CD14-positive monocyte (primary cell): ENCODE measurements at regions not wholly inside any gene's neighbourhood (a gene's known extent, or its start where the extent isn't known, plus 50 kb on each side); places are given as distances from the start of the nearest gene placed in this dataset.

Experiments
- DNase-seq, 3 donors: peaks; one replicate each; pipeline ENCODE4 v3.0.0-alpha.2; 2011 to 2022
- H2AFZ ChIP-seq: 2 replicates; pipeline ENCODE4 v1.6.0; 2012; ENCODE audit warnings: mild to moderate bottlenecking, low read depth, low read length, inconsistent platforms; ENCODE audit not compliant: insufficient read depth, poor library complexity, severe bottlenecking
- H3K27ac ChIP-seq, 2 donors: 1 replicate in 1 of 2; 2 replicates in 1 of 2; pipeline ENCODE4 v1.5.1; 2012 to 2013; ENCODE audit warnings: low read length in 2 of 2, control low read depth in 1 of 2, inconsistent platforms in 1 of 2, low read depth in 1 of 2, mild to moderate bottlenecking in 1 of 2
- H3K27me3 ChIP-seq, 2 donors: one replicate each; pipeline versions ENCODE4 v1.6.0 to v1.6.1; 2011 to 2013; ENCODE audit warnings: low read length in 2 of 2; ENCODE audit not compliant: control insufficient read depth in 2 of 2, insufficient read depth in 2 of 2
- H3K36me3 ChIP-seq, 2 donors: replicated peaks in 1 of 2; 1 replicate in 1 of 2; 2 replicates in 1 of 2; pipeline versions ENCODE4 v1.5.1 to v1.6.1; 2012 to 2013; ENCODE audit warnings: low read length in 2 of 2, control low read depth in 1 of 2, inconsistent platforms in 1 of 2, mild to moderate bottlenecking in 1 of 2; ENCODE audit not compliant: insufficient read depth in 2 of 2, control insufficient read depth in 1 of 2
- H3K4me1 ChIP-seq, 2 donors: 1 replicate in 1 of 2; 2 replicates in 1 of 2; pipeline versions ENCODE4 v1.5.1 to v1.6.1; 2012 to 2013; ENCODE audit warnings: low read length in 2 of 2, control low read depth in 1 of 2, inconsistent platforms in 1 of 2, mild to moderate bottlenecking in 1 of 2, moderate library complexity in 1 of 2; ENCODE audit not compliant: insufficient read depth in 2 of 2, control insufficient read depth in 1 of 2
- H3K4me2 ChIP-seq: replicated peaks from 2 replicates; pipeline ENCODE3; 2012; ENCODE audit warnings: low read length, moderate library complexity, mild to moderate bottlenecking; ENCODE audit not compliant: poor library complexity, severe bottlenecking; ENCODE audit errors: extremely low read depth
- H3K4me3 ChIP-seq, 3 experiments: fragments of 200-600 bp in 1 of 3; sonication (generic) in 1 of 3; replicated peaks in 1 of 3; 1 replicate in 2 of 3; 2 replicates in 1 of 3; pipeline ENCODE4 v1.5.1; 2011 to 2013; ENCODE audit warnings: low read length in 3 of 3, mild to moderate bottlenecking in 3 of 3, control low read depth in 2 of 3, low read depth in 2 of 3, inconsistent platforms in 1 of 3, moderate library complexity in 1 of 3
- H3K79me2 ChIP-seq: 2 replicates; pipeline ENCODE4 v1.6.0; 2012; ENCODE audit warnings: mild to moderate bottlenecking, control low read depth, inconsistent platforms, low read length, moderate library complexity; ENCODE audit not compliant: insufficient read depth
- H3K9ac ChIP-seq: 2 replicates; pipeline ENCODE4 v1.6.0; 2017; ENCODE audit warnings: low read length, mild to moderate bottlenecking; ENCODE audit not compliant: insufficient read depth, poor library complexity, severe bottlenecking
- H3K9me3 ChIP-seq, 2 donors: replicated peaks in 1 of 2; 1 replicate in 1 of 2; 2 replicates in 1 of 2; pipeline versions ENCODE4 v1.5.1 to v1.6.1; 2012 to 2013; ENCODE audit warnings: low read length in 2 of 2, control low read depth in 1 of 2; ENCODE audit not compliant: control insufficient read depth in 1 of 2, insufficient read depth in 1 of 2
- H4K20me1 ChIP-seq: 2 replicates; pipeline ENCODE4 v1.6.0; 2012; ENCODE audit warnings: mild to moderate bottlenecking, low read length, control low read depth, moderate library complexity; ENCODE audit not compliant: insufficient read depth
- H3K27ac Mint-ChIP-seq, 7 donors: one replicate each; pipeline ENCODE4 v1.8.0; 2020; ENCODE audit warnings: mild to moderate bottlenecking in 7 of 7, mixed read lengths in 7 of 7, moderate library complexity in 6 of 7, inconsistent platforms in 2 of 7
- H3K27me3 Mint-ChIP-seq, 3 donors: one replicate each; pipeline ENCODE4 v1.8.0; 2021 to 2022; ENCODE audit warnings: low read depth in 3 of 3, mild to moderate bottlenecking in 3 of 3, mixed read lengths in 3 of 3, moderate library complexity in 3 of 3, inconsistent platforms in 1 of 3
- H3K36me3 Mint-ChIP-seq, 2 donors: one replicate each; pipeline ENCODE4 v1.8.0; 2020; ENCODE audit warnings: mixed read lengths in 2 of 2, inconsistent platforms in 1 of 2, mild to moderate bottlenecking in 1 of 2
- H3K4me1 Mint-ChIP-seq: one replicate; pipeline ENCODE4 v1.8.0; 2020; ENCODE audit warnings: mild to moderate bottlenecking, mixed read lengths
- H3K4me3 Mint-ChIP-seq, 2 donors: one replicate each; pipeline ENCODE4 v1.8.0; 2020; ENCODE audit warnings: mild to moderate bottlenecking in 2 of 2, mixed read lengths in 2 of 2, moderate library complexity in 1 of 2
- H3K9me3 Mint-ChIP-seq, 7 donors: one replicate each; pipeline ENCODE4 v1.8.0; 2020 to 2022; ENCODE audit warnings: mixed read lengths in 7 of 7, mild to moderate bottlenecking in 6 of 7, moderate library complexity in 6 of 7, inconsistent platforms in 2 of 7
- CTCF ChIP-seq: fragments of 200-600 bp; IDR thresholded peaks from one replicate; pipeline ENCODE4 v1.8.0; 2022; ENCODE audit warnings: antibody characterized with exemption, mild to moderate bottlenecking
- WGBS: methylation state at CpG from one replicate; pipeline ENCODE4 v1.1.5; 2013; ENCODE audit warnings: missing lambda C conversion rate; ENCODE audit not compliant: insufficient coverage; 5-methylcytosine and 5-hydroxymethylcytosine counted together
- intact Hi-C, 2 donors: fragments of 100-400 bp; cut with micrococcal nuclease; formaldehyde crosslinking; loops; one replicate each; pipeline versions ENCODE4 v1.15.0 to v1.15.1; 2023

- Histone ChIP-seq H3K4me1 (no peaks in the 10 kb centered on the region), H3K9me3 (peaks cover 11 to 12% of the 10 kb centered on the region in 2 donors), H3K27me3 (no peaks in the 10 kb centered on the region), H3K36me3 (no peaks in the 10 kb centered on the region), H3K27ac (no peak overlapping the region), H4K20me1 (no peaks in the 10 kb centered on the region), H3K9ac (no peak overlapping the region), H3K4me3 (no peak overlapping the region), H3K4me2 (no peak overlapping the region), H3K79me2 (no peaks in the 10 kb centered on the region), H2AFZ (no peak overlapping the region)
- Mint-ChIP-seq H3K4me1 (no peaks in the 10 kb centered on the region), H3K27me3 (no peaks in the 10 kb centered on the region), H3K9me3 (peaks cover 2 to 20% (median 5%) of the 10 kb centered on the region in 7 donors), H3K36me3 (no peaks in the 10 kb centered on the region), H3K27ac (no peak overlapping the region), H3K4me3 (no peak overlapping the region)
- TF ChIP-seq CTCF = no peak
- no CpG with 5 or more reads among the region's 1 CpG for WGBS
- DNase-seq = no peak
- intact Hi-C loops = no loop called here
Measured at GRCh38 chr2:56460508-56460907, 276.7 kb downstream of the CCDC85A start.

DNA sequence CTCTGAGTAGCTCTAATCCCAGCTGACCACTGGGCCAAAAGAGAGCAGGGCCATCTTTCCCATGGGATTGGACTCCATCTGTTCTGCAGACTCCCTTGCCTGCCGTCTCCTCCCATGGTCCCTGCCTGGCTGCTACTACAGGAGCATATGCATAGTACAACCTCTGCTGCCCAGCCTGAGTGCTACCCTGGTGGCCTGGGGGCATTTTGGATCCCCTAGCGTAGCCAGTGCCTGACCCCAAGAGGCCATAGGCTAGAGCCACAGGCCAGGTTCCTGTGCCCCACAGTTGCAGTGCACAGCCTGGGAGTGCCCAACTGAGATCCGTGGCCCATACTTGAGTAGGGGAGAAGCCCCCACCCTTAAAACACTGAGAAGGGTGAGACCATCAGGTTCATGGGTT, 280.3 kb downstream of the CCDC85A start:
- Mint-ChIP-seq H3K4me3 (no peak overlapping the region), H3K27ac (no peak overlapping the region), H3K4me1 (no peaks in the 10 kb centered on the region), H3K36me3 (no peaks in the 10 kb centered on the region), H3K9me3 (peaks cover 0 to 17% (median 5%) of the 10 kb centered on the region in 7 donors), H3K27me3 (no peaks in the 10 kb centered on the region)
- H3K9me3 ChIP-seq = peaks cover 11 to 12% of the 10 kb centered on the region in 2 donors
- no peak overlapping the region for H3K4me3 ChIP-seq
- WGBS = 100% methylated on average over 1 of the region's 3 CpGs
- no peaks in the 10 kb centered on the region for H3K36me3 ChIP-seq
- H3K27ac ChIP-seq = no peak overlapping the region
- no peak overlapping the region for H2AFZ ChIP-seq
- H3K4me2 ChIP-seq = no peak overlapping the region
- DNase-seq = no peak
- no peaks in the 10 kb centered on the region for H4K20me1 ChIP-seq
- intact Hi-C loops = no loop called here
- TF ChIP-seq CTCF = no peak
- H3K4me1 ChIP-seq = no peaks in the 10 kb centered on the region
- no peak overlapping the region for H3K9ac ChIP-seq
- H3K27me3 ChIP-seq = no peaks in the 10 kb centered on the region
- H3K79me2 ChIP-seq = no peaks in the 10 kb centered on the region
